Urinary bladder (tissue), 3 donors: ENCODE measurements at regions not wholly inside any gene's neighbourhood (a gene's known extent, or its start where the extent isn't known, plus 50 kb on each side); places are given as distances from the start of the nearest gene placed in this dataset.
"Not testable (repeated sequence)": the region's sequence is repeated elsewhere in the genome, so short reads cannot be mapped to it uniquely, and the experiment has no call there.

ENCODE experiments used
- DNase-seq: peaks from one replicate; pipeline ENCODE4 v3.0.0-alpha.2; 2015; ENCODE audit errors: extremely low spot score
- H3K27ac ChIP-seq: one replicate; pipeline ENCODE4 v1.5.1; 2013; ENCODE audit warnings: low read depth, mild to moderate bottlenecking, moderate library complexity
- H3K36me3 ChIP-seq: one replicate; pipeline ENCODE4 v1.6.1; 2013; ENCODE audit warnings: mild to moderate bottlenecking, moderate library complexity; ENCODE audit not compliant: insufficient read depth
- H3K4me1 ChIP-seq: one replicate; pipeline ENCODE4 v1.6.1; 2013; ENCODE audit warnings: mild to moderate bottlenecking, moderate library complexity; ENCODE audit not compliant: insufficient read depth
- H3K4me3 ChIP-seq: one replicate; pipeline ENCODE4 v1.5.1; 2013; ENCODE audit warnings: low read depth, low read length
- WGBS: extraction: QIAGEN DNeasy Blood & Tissue Kit; methylation state at CpG from one replicate; pipeline ENCODE4 v1.1.7; 2013; 5-methylcytosine and 5-hydroxymethylcytosine counted together
- donor health status: healthy with polysubstance abuse.
- donor health status: healthy.

DNA sequence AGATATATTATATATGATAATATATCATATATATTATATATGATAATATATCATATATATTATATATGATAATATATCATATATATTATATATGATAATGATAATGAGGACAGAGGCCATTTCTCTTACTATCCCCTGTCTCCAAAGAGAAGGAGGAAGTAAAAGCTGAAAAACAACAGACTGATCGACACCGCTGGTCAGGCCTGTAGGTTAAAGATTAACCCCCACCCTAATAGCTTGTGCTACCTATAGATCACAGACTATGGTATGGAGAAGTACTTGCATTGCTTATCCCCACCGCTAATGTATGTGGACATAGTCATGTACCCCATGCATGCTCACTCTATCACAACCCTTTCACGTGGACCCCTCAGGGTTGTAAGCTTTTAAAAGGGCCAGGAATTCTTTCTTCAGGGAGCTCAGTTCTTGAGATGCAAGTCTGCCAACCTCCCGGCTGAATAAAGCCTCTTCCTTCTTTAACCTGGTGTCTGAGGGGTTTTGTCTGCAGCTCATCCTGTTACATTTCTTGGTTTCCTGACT lies 786.1 kb upstream of the TMEM132C start:
- Histone ChIP-seq H3K27ac (no peak overlapping the region), H3K4me3 (no peak overlapping the region), H3K36me3 (no peaks in the 10 kb centered on the region), H3K4me1 (no peaks in the 10 kb centered on the region)
- DNase-seq: no peak
- 88% methylated on average over 5 of the region's 5 CpGs for WGBS

DNA sequence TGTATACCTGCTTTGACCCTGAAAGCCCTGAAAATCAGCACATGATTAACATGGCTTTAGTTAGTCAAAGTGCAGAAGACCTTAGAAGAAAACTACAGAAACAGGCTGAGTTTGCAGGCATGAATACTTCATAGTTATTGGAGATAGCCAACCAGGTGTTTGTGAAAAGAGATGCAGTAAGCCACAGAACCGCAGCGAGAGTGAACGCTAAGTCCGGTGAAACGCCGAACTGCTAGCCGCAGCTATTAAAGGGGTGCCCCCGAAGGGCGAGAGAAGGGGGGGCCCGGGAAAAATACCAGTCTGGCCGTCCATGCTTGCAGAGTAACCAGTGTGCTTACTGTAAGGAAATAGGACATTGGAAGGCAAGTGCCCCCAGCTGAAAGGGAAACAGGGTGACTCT lies 784.0 kb upstream of the TMEM132C start:
- H3K4me3 ChIP-seq: no peak overlapping the region
- WGBS: 94% methylated on average over 11 of the region's 11 CpGs

DNA sequence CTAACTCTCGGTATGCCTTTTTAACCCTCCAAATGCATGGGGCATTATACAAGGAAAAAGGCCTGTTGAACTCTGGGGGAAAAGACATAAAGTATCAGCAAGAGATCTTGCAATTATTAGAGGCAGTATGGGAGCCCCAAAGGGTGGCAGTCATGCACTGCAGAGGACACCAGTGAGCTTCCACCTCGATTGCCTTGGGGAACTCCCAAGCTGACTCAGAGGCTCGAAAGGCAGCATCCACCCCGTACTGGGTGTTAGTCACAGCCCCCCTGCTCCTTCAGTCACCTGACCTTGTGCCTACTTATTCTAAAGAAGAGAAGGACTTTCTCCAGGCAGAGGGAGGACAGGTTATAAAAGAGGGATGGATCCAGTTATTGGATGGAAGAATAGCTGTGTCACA lies 781.4 kb upstream of the TMEM132C start:
- no peak for DNase-seq
- H3K4me1 ChIP-seq: no peaks in the 10 kb centered on the region
- H3K27ac ChIP-seq: no peak overlapping the region
- no peaks in the 10 kb centered on the region for H3K36me3 ChIP-seq
- 56% methylated on average over 4 of the region's 4 CpGs for WGBS
- no peak overlapping the region for H3K4me3 ChIP-seq

More for the DNA sequence above, 784.0 kb upstream of the TMEM132C start:
- H3K4me1 ChIP-seq: no peaks in the 10 kb centered on the region
- no peak for DNase-seq
- no peak overlapping the region for H3K27ac ChIP-seq
- H3K36me3 ChIP-seq: no peaks in the 10 kb centered on the region

DNA sequence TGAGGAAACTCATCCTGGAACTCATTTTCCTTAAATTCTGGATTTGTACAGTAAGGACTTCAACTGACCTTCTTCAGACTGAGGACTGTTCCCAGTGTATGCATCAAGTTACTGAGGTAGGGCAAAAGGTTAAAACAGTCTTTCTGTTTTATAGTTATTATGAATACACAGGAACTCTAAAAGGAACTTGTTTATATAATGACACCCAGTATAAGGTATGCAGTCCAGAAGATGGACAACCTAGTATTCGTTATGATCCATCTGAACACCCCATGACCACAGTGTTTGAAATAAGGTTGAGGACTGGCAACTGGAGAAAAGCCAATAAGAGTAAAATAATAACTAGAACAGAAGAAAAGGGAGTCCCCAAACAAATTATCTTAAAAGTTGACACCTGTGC lies 779.9 kb upstream of the TMEM132C start:
- DNase-seq: no peak
- WGBS: 74% methylated on average over 1 of the region's 1 CpG
- no peak overlapping the region for H3K27ac ChIP-seq
- H3K36me3 ChIP-seq: no peaks in the 10 kb centered on the region
- H3K4me3 ChIP-seq: no peak overlapping the region
- no peaks in the 10 kb centered on the region for H3K4me1 ChIP-seq

DNA sequence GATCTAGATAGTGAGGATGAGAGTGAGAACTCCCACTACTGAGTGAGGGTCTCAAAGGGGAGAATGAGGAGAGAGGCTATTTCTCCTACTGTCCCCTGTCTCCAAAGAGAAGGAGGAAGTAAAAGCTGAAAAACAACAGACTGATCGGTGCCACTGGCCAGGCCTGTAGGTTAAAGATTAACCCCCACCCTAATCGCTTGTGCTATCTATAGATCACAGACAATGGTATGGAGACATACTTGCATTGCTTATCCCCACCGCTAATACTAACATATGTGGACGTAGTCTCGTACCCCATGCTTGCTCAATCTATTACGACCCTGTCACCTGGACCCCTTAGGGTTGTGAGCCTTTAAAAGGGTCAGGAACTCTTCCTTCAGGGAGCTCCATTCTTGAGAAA lies 777.9 kb upstream of the TMEM132C start:
- WGBS: 70% methylated on average over 6 of the region's 6 CpGs
- Histone ChIP-seq H3K36me3 (no peaks in the 10 kb centered on the region), H3K4me3 (no peak overlapping the region), H3K4me1 (no peaks in the 10 kb centered on the region), H3K27ac (no peak overlapping the region)
- no peak for DNase-seq

DNA sequence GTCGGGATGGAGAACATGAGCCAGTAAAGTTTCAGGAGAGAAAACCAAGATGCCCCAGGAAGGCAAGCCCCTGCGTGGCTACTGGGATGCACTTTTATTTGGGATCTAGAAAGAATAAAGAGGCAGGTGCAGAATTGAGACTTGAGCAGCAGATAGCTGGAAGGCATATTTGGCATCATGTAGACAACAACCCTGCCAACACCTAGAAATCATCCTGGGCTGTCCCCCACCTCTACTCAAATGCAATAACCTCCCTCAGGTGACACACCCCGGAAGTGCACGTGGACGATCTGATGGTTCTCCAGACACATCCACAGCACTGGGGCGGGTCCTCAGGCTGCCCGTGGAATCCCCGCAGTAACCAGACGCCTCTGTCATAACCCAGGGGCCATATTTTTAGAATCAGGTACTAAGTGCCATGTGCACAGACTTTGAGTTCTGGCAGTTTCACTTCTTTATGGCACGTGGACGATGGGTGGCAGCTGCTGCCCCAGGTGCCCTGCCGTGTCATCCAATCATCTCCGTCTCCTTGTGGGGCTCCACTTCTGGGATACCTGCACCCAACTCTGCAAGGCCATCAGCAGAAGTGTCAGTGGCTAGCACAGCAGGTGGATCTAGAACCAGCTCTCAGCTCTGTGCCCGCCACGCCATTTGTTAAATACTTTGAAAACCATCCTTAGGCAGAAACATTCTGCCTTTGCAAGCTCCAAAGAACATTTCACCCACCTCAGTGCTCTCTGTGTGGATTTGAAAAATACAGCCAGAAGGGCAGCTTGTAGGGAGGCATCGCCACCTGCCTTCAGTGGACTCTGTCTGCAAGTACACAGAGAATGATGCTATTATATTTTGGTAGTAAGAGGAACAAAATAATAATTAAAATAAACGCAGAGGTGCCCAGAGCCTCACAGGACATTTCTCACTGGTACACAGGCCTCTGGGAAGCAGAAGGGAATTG lies 771.7 kb upstream of the TMEM132C start:
- no peaks in the 10 kb centered on the region for H3K4me1 ChIP-seq
- no peak for DNase-seq
- H3K4me3 ChIP-seq: no peak overlapping the region
- H3K36me3 ChIP-seq: no peaks in the 10 kb centered on the region
- 86% methylated on average over 17 of the region's 17 CpGs for WGBS
- H3K27ac ChIP-seq: no peak overlapping the region

DNA sequence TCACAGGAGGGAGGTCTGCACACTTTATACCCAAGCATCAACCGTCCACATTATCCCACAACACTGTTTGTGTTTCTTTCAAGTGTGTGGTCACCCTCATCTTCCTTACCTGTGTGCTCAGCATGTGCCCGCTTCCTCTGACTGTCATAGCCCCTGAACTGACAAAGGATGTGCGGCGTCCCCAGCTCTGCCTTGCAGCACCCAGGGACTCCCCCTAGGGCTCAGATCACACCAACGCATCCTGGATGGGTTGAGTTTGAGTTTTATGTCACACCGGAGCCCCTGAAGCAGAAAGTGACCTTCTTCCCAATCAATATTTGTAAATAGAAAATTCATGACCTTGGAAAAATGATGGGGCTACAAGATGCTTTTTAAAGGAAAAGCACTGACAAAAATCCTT lies 770.7 kb upstream of the TMEM132C start:
- 50% methylated on average over 6 of the region's 6 CpGs for WGBS
- H3K27ac ChIP-seq: no peak overlapping the region
- H3K4me1 ChIP-seq: no peaks in the 10 kb centered on the region

DNA sequence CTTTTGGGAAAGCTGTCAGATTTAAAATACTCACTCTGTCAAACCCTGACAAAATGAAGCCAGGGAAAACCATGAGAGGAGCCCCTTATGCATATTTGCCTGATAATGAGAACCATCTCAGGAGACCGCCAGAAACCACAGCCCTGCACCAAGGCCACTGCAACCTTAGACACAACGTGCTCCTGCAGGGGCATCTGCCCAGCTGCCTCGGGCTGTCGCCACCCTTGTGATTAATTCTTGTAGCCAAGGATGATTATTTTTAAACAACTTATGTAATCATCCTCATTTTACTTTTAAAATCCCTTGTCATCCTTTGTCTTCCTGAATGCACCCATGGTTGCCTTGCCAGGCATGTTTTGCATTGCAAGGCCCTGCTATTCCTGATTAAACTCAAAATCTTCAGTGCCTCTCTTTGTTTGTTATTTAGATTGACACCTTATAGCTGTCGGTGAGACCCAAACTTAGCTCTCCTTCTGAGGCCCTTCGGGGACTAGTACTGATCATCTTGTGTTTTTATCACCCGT lies 766.4 kb upstream of the TMEM132C start:
- Histone ChIP-seq H3K4me1 (no peaks in the 10 kb centered on the region), H3K36me3 (no peaks in the 10 kb centered on the region), H3K27ac (no peak overlapping the region), H3K4me3 (no peak overlapping the region)
- DNase-seq: no peak
- 72% methylated on average over 7 of the region's 7 CpGs for WGBS

More for the DNA sequence above, 770.7 kb upstream of the TMEM132C start:
- Histone ChIP-seq H3K36me3 (no peaks in the 10 kb centered on the region), H3K4me3 (no peak overlapping the region)
- no peak for DNase-seq

DNA sequence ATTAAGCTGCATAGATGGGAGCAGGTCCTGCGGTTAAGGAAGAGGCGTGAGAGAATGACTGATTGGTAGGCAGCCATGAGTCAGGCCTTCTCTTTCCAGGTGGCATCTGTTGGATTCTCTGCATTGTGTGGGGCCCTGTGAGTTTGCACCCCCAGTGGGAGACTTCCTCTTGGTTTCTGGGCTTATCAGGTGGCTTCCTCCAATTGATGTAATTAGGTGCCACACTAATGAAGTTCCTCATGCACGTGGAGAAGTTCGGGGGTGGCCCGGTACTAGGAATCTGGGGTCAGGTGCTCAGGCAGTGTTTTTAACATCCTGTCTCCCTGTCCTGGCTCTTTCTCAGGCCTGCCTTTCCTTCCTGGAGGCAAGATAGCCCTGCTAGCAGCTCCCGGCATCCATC lies 765.1 kb upstream of the TMEM132C start:
- Histone ChIP-seq H3K4me1 (no peaks in the 10 kb centered on the region), H3K27ac (no peak overlapping the region), H3K4me3 (no peak overlapping the region), H3K36me3 (no peaks in the 10 kb centered on the region)
- DNase-seq: no peak
- 77% methylated on average over 6 of the region's 6 CpGs for WGBS

DNA sequence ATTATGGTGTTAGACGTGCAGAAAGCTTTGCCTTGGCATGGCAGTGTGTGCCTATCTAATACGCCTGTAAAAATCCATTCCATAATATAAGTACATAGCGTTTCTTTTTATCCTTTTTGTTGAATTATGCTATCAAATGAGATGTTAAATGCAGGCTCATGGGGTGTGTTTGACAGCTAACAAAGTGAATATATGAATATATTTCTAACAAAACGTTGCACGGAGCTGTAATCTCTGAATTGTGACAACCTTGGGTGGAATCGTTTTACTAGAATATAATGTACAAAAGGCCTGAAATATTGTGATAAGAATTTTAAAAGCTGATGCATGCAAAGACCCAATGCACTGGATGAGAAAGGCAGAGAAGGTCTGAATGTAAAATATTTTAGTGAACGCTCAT lies 763.7 kb upstream of the TMEM132C start:
- Histone ChIP-seq H3K36me3 (no peaks in the 10 kb centered on the region), H3K4me1 (no peaks in the 10 kb centered on the region), H3K27ac (no peak overlapping the region), H3K4me3 (no peak overlapping the region)
- 74% methylated on average over 7 of the region's 7 CpGs for WGBS
- DNase-seq: no peak

DNA sequence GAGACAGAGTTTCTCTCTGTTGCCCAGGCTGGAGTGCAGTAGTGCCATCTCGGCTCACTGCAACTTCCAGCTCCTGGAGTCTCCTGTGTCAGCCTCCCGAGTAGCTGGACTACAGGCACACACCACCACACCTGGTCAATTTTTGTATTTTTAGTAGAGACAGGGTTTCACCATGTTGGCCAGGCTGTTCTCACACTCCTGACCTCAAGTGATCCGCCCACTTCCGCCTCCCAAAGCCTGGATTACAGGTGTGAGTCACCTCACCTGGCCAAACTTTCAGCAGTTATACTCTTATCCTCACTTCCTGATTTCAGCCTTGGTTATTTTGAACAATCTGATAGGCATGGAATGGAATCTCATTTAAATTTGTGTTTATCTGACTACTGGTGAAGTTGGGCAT lies 763.0 kb upstream of the TMEM132C start:
- H3K27ac ChIP-seq, H3K4me1 ChIP-seq, H3K4me3 ChIP-seq, H3K36me3 ChIP-seq, DNase-seq: not testable (repeated sequence)
- WGBS: 86% methylated on average over 4 of the region's 4 CpGs

DNA sequence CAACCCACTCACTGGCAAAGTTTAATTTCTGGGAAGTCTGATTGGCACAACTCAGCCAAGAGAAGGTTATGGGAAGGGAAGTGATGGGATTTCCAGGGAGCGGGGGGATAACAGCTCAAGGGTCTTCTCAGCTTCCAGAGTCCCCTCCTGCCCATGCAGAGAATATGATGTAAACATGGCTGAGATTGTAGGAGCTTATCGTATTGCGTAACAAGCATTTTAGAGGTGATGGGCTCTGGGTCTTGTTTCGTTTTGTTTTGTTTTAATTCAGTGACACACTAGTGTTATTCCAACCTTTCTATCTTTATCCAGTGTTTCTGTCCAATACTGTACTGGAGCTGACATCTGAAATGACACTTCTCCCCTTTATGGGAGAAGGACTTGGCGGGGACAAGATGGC lies 762.1 kb upstream of the TMEM132C start:
- Histone ChIP-seq H3K27ac (no peak overlapping the region), H3K36me3 (no peaks in the 10 kb centered on the region), H3K4me1 (no peaks in the 10 kb centered on the region), H3K4me3 (no peak overlapping the region)
- 75% methylated on average over 5 of the region's 5 CpGs for WGBS
- no peak for DNase-seq

DNA sequence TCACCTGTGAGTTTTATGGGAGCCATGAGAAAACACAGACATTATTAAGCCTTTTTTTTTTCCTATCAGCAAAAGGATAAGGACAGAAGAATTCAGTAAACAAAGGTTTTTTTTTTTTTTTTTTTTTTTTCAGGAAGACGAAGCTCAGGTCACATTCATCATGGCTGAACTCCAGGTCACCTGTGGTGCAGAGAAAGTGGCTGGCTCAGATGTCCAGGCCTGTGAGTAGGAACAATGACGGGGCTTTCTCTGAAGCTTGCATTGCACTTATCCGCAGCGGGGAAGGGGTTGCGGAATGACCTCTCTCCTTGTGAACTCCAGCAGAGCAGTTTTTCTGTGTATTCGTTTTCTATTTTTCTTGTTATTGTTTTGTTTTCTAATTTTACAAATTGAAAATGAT lies 759.6 kb upstream of the TMEM132C start:
- Histone ChIP-seq H3K4me1 (no peaks in the 10 kb centered on the region), H3K4me3 (no peak overlapping the region), H3K36me3 (no peaks in the 10 kb centered on the region), H3K27ac (no peak overlapping the region)
- 73% methylated on average over 6 of the region's 6 CpGs for WGBS
- no peak for DNase-seq

DNA sequence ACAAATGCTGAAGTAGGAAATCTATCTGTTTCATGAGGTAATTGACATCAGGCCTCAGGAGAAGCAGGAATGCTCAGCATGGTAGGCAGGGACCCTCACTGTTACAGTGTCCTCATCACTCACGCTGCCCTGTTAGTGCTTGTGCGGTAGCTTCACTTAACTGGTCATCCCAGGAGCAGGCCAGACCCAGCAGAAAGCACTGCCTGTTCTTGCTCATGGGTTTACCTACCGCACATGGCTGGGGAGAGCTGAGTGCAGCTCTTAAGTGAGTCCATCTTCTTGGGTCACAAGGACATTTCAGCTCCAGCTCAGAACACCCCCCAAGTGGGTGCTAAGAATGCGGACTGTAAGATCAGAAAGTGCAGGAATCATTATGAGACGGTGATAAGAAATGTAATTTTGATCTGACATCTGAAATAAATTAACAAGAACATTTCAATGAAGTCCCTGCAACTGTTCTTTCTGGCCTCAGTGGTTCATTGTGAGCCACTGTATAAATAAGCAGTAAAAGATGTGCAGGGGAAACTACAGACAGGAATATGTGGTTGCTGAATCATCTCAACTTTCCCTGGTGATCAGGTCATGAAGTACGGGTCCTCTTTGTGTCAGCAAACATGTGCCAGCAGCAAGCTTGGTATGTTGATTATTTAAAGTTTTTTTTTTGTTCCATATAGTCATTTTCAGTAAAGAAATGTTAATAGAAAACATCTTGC lies 757.7 kb upstream of the TMEM132C start:
- 79% methylated on average over 6 of the region's 6 CpGs for WGBS
- H3K36me3 ChIP-seq: no peaks in the 10 kb centered on the region
- DNase-seq: no peak
- no peak overlapping the region for H3K27ac ChIP-seq
- no peaks in the 10 kb centered on the region for H3K4me1 ChIP-seq
- no peak overlapping the region for H3K4me3 ChIP-seq
